Ecto neural progenitor cell (in vitro differentiated cells): ENCODE measurements at regions not wholly inside any gene's neighbourhood (a gene's known extent, or its start where the extent isn't known, plus 50 kb on each side); places are given as distances from the start of the nearest gene placed in this dataset.
"Not testable (repeated sequence)": the region's sequence is repeated elsewhere in the genome, so short reads cannot be mapped to it uniquely, and the experiment has no call there.

ENCODE experiments used
- DNase-seq: peaks from one replicate; pipeline ENCODE4 v3.0.0-alpha.2; 2018; ENCODE audit warnings: low spot score

- no peak for DNase-seq
Measured at GRCh38 chr14:37991027-37991426, 216.7 kb upstream of the SSTR1 start.

DNA sequence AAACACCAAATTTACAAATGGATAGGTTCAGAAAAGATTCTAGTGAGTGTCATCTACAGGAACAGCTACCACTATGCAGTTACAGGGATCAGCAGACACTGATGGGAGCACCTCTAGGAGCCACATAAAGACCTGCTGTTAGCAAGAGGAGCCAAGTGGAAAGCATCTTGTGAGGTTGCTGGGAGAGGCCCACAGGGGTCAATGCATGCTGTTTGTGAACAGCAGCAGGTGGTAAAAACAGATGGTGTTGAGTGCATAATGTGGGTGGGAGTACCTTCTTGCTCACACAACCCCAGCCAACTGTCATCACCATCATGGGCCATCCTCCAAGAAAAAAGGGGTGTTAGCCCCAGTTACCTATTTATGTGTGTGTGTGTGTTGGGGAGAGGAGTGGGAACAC is 215.2 kb upstream of the SSTR1 start:
- DNase-seq, result no peak

DNA sequence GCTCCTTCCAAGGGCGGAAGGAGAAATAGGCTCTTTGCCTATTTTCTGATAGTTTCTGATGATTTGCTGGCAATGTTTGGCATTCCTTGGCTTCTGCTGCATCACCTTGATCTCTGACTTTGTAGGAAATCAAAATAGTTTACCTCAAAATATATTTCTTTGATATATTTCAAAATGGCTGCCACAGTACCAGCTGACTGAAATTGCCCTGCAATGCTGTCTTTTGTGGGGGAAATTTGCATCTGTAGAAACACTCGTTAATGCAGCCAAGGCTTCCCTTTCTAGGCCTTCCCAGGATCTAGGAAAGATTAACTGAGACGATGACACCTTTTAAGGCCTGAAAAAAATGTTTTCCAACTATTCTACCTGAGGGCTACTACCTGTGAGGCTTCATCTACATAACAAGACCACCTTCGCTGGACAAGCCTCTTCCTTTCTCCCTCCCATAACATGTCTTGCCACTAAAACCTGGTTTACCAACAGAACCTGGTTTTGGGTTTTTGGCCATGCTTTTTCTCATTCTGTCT is 212.8 kb upstream of the SSTR1 start:
- no peak for DNase-seq

DNA sequence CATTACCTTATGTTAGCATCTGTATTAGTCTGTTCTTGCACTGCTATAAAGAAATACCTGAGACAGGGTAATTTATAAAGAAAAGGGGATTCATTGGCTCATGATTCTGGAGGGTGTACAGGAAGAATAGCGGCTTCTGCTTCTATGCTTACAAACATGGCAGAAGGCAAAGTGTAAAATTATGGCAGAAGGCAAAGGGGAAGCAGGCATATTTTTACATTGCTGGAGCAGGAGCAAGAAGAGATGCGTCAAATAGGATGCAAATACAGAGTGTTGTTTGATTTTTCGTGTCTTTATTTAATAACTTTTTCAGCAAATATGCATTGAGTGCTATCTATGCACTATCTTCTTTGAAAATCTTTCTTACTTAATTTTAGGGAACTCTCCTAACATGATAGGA is 210.7 kb upstream of the SSTR1 start:
- DNase-seq, result no peak

DNA sequence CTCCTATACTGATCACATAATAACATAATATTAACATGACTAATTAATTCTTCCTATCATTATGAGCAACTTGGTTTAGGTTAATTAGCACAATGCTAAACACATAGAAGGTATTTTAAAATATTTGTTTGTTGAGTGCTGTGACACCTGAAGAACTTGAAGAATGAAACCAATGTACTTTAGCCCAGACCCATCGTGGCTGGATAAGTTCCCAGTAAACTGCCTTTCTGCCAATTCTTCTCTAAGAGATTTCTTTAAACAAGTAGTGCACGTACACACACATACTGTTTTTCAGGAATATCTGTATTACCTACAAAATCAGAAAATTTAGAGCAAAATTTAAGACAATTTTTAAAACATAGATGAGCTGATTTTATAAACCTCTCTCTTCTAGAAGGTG is 207.4 kb upstream of the SSTR1 start:
- DNase-seq, result no peak

- DNase-seq, result no peak
Measured at GRCh38 chr14:38001501-38001900, 206.2 kb upstream of the SSTR1 start.

DNA sequence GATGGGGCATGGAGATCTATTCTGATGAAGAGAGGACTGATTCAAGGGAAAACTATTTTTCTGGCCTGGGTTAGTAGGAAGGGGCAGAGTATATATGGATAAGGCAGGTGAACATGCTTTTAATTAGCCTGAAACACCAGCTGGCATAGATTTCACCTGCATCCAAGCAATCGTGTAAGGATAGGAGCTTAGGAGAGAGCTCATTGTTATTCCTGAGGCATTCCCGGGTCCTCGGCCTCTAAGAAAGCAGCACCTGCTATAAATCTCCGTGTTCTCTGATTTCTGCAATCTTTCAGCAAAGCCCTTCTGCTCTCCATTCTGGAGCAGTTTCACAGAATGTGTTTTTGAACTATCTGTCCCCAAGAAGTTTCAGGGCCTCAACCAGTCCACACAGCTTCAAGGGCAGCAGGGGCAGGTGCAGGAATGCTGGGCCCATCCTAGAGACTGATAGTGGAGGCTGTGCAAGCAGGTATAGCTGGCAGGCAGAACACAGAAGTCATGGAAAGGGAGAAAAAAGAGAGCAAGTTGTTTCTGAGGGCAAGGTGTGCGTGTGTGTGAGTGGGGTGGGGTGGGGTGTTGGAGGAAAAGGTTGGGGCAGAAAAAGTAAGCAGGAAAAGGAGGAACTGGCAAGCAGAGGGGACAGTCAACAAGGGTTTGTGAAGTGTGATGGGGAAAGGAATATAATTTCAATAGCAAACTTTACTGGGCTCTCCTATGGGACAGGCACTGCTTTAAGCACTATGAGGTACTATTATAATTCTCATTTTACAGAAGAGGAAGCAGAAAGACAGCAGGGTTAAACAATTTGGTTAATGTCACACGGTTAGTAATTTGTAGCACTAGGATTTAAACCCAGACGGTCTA is 203.7 kb upstream of the SSTR1 start:
- no peak for DNase-seq

GRCh38 chr14:38004610-38004879 is 203.2 kb upstream of the SSTR1 start:
- no peak for DNase-seq

- not testable (repeated sequence) for DNase-seq
Measured at GRCh38 chr14:38011156-38011555, 196.5 kb upstream of the SSTR1 start.

- no peak for DNase-seq
Measured at GRCh38 chr14:38012056-38012455, 195.6 kb upstream of the SSTR1 start.

DNA sequence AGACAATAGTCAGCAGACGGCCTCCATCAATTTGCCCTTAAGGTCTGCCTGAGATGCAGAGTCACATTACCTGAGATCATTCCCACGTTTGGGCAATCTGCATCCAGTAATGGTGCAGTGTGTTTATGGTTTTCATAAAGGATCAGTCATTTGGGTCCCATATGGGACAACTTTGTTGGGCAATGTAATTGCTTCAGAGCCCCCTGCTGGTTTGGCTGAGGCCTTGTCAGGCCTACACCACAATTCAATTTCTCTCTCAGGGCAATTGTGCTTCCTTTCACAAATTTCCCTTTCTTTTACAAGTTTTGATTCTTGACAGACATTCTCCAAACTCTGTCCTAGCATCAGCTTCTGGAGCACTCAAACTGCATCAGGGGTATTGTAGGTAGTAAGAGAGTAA is 191.2 kb upstream of the SSTR1 start:
- no peak for DNase-seq

- no peak for DNase-seq
Measured at GRCh38 chr14:38021861-38022260, 185.8 kb upstream of the SSTR1 start.

- DNase-seq, result no peak
Measured at GRCh38 chr14:38022775-38023174, 184.9 kb upstream of the SSTR1 start.

DNA sequence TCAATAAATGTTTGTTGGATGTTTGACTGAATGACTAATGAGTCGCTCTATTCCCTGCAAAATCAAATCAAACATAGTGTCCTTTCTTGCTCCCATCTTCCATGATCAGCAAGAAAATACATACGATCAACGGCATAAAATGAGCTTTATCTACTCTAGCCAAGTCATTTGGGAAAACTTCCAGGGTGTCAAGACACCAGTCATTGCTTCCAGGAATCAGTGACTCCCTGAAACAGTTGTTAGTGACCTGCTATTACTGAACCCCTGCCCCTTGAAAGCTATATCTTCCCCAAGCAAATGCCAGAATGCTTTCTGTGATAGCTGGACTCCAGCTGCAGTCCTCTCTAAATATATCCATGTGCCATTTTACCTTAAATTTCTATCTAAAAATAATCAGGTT is 169.5 kb upstream of the SSTR1 start:
- no peak for DNase-seq

DNA sequence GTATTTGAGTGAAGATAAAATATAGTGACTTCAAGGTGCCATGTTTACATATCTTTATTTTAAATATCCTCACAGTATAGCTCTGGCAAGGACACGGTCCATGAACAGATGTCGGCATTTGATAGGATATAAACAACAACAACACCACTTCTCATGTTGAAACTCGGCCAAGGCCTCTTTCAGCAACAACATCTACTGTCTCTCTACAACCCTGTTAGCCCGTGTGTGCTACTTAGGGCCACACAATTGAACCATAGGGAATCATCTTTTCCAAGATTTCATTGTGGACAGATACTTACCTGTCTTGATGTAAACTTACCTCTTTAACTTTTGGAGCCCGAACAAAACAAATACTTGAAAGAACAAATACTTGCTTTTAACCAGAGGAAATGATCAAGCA is 168.7 kb upstream of the SSTR1 start:
- no peak for DNase-seq

- DNase-seq, result no peak
Measured at GRCh38 chr14:38039496-38039895, 168.2 kb upstream of the SSTR1 start.

- no peak for DNase-seq
Measured at GRCh38 chr14:38040411-38040810, 167.3 kb upstream of the SSTR1 start.

GRCh38 chr14:38042322-38042721 is 165.4 kb upstream of the SSTR1 start:
- no peak for DNase-seq

DNA sequence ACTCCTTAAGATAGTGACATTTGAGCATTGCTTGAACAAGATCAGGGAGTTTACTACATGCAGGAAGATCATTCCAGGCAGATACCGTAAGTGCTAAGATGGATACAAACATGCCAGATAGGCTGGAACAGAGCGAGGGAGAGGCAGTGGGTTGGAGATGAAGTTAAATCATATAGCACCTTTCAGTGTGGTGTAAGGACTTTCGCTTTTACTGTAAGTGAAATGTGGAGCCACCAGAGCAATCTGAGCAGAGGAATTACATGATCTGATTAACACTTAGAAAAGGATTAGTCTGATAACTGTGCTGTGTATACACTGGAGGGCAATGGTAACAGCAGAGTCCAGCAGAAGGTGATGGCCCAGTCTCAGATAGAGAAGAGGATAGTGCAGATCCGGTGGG is 163.0 kb upstream of the SSTR1 start:
- DNase-seq, result no peak

DNA sequence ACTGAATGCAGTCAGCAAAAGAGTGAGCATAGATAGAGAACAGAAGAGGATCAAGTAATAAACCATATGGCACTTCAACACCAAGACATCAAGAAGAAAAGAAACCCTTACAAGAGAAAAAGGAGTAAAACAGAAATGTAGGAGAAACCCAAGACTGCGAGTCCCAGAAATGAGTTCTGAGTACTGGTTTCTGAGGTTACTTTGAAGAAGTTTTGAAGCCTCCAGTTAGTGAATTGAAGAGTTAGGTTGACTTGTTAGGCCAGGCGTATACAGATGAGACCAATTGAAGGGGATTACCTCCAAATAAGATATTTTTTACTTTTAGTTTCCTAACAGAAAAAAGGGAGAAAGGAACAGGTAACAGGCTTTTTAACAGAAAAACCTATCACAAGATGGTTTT is 162.2 kb upstream of the SSTR1 start:
- no peak for DNase-seq

DNA sequence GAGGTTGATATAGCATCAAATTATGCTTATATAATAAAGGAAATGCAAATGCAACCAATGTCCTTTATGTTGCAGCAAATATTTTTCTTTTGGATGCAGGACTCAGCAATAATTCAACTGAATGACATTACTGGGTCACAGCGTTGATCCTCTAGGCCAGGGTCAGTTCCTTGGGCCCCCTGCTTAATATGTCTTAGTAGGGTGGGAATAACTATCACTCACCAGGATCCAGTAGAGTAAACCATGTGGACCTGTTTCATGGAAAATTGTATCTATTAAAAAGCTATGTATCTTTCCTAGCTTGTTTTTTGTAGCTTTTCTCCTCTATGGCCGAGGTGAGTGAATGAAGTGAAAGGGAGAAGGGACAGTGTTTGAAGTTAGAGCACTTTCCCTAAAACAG is 161.5 kb upstream of the SSTR1 start:
- no peak for DNase-seq

DNA sequence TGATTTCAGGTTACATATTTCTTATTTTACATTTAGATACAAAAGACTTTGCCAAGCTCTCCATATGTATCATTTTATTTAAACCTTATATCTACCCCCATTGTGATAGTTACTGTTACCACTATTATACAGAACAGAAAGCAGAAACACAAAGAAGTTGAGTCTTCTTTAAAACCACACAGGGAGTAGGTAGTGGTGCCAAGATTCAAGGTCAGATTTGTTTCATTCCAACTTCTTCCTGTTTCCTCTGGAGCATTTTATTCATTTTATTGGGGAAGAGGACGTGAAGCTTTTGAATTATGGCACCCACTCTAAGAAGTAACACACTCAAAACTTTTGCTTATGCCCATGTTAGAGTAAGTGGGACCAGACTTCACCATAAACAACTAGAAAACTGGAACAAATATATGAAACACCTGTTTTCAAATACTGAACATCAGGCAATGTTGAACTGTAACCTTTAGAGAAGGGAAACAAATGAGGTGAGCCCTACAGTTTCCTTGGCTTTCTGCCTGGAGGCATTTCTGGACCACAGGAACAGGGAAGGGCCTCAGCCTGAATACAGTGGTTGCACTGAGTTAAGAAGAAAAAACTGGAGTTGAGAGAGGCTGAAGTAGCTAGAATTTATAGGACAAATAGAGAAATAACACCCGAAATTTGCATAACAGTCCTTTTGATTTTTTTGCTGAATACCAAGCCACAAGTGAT is 160.4 kb upstream of the SSTR1 start:
- no peak for DNase-seq

DNA sequence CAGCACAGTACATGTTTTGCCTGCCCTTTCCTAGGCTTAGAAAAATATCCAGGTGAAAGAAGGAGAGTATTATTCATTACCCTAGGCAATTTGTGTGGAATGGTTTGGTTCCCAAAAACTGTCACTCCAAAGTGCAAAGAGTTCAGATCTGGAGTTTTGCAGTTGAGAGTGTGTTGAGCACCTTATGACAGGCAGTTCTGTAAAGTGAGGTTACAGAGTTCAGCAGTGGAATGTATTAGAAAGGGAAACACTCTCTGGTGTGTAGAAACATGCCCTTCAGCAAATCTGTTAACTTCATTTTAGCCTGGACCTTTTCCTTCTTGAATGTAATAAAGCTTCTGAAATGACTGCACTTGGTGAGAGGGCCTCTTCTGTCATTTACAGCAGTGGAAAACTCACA is 154.0 kb upstream of the SSTR1 start:
- DNase-seq, result no peak

- no peak for DNase-seq
Measured at GRCh38 chr14:38056270-38056669, 151.4 kb upstream of the SSTR1 start.
